H1 (cell line): ENCODE measurements at regions not wholly inside any gene's neighbourhood (a gene's known extent, or its start where the extent isn't known, plus 50 kb on each side); places are given as distances from the start of the nearest gene placed in this dataset.
A peak's percentile ranks its signal among the peaks of the same experiment; 100 is the strongest.

ENCODE experiments used
- CTCF ChIA-PET: fragments of 300-600 bp; sonication (Branson Sonifier 250); formaldehyde crosslinking; loops from one replicate; lab custom pipeline; 2021; ENCODE audit not compliant: partially characterized antibody; lab: Charles Lee
- POLR2A ChIA-PET: fragments of 300-600 bp; sonication (Branson Sonifier 250); formaldehyde crosslinking; loops from one replicate; lab custom pipeline; 2021; ENCODE audit warnings: inconsistent platforms; ENCODE audit not compliant: partially characterized antibody; lab: Charles Lee
- DNase-seq, 2 experiments: peaks; one replicate each; pipeline versions ENCODE4 v3.0.0 to v3.0.0-alpha.2; 2010 to 2022; ENCODE audit warnings: low spot score in 2 of 2, low read depth in 1 of 2, mixed read lengths in 1 of 2
- FAIRE-seq: peaks from 2 replicates; lab custom pipeline; 2011; peaks lifted over from hg19 to GRCh38; lab: Jason Lieb, UNC
- H2AFZ ChIP-seq: 2 replicates; pipeline ENCODE4 v1.8.1; 2012; ENCODE audit warnings: low read length, inconsistent platforms
- H2AK5ac ChIP-seq: 2 replicates; pipeline ENCODE4 v1.6.1; 2013; ENCODE audit warnings: low read depth, low read length
- H2BK120ac ChIP-seq: replicated peaks from 2 replicates; pipeline ENCODE3; 2013; ENCODE audit warnings: low read depth, low read length, inconsistent platforms
- H2BK12ac ChIP-seq: 2 replicates; pipeline ENCODE4 v1.6.1; 2013; ENCODE audit warnings: low read depth, low read length
- H2BK15ac ChIP-seq: 2 replicates; pipeline ENCODE4 v1.6.1; 2013; ENCODE audit warnings: low read length
- H2BK20ac ChIP-seq: 2 replicates; pipeline ENCODE4 v1.6.1; 2013; ENCODE audit warnings: low read length
- H2BK5ac ChIP-seq: 2 replicates; pipeline ENCODE4 v1.6.1; 2013; ENCODE audit warnings: low read depth, low read length
- H3K14ac ChIP-seq: 2 replicates; pipeline ENCODE4 v1.6.1; 2013; ENCODE audit warnings: inconsistent platforms; ENCODE audit not compliant: insufficient read length
- H3K18ac ChIP-seq: 2 replicates; pipeline ENCODE4 v1.6.1; 2013; ENCODE audit warnings: low read length; ENCODE audit errors: extremely low read depth
- H3K23ac ChIP-seq: 2 replicates; pipeline ENCODE4 v1.6.1; 2013; ENCODE audit warnings: inconsistent platforms; ENCODE audit not compliant: insufficient read length
- H3K23me2 ChIP-seq: 2 replicates; pipeline ENCODE4 v1.6.1; 2013; ENCODE audit warnings: low read depth, low read length
- H3K27ac ChIP-seq: 2 replicates; pipeline ENCODE4 v1.6.1; 2011; ENCODE audit warnings: low read depth, low read length, inconsistent platforms
- H3K27me3 ChIP-seq, 4 experiments: replicated peaks in 1 of 4; 1 replicate in 1 of 4; 2 replicates in 3 of 4; pipeline versions ENCODE4 v1.6.1 to v1.8.1; 2011 to 2013; ENCODE audit warnings: low read length in 3 of 4, mild to moderate bottlenecking in 3 of 4, inconsistent platforms in 2 of 4, mixed read lengths in 2 of 4, moderate library complexity in 1 of 4; ENCODE audit not compliant: control insufficient read depth in 3 of 4, insufficient read depth in 3 of 4; ENCODE audit errors: extremely low read depth in 1 of 4
- H3K36me3 ChIP-seq, 4 experiments: 2 replicates each; pipeline versions ENCODE4 v1.6.1 to v1.8.1; 2011 to 2013; ENCODE audit warnings: mild to moderate bottlenecking in 4 of 4, low read length in 3 of 4, moderate library complexity in 2 of 4, control low read depth in 1 of 4, inconsistent platforms in 1 of 4; ENCODE audit not compliant: insufficient read depth in 4 of 4, control insufficient read depth in 2 of 4
- H3K4ac ChIP-seq: replicated peaks from 2 replicates; pipeline ENCODE3; 2013; ENCODE audit warnings: low read length, low read depth, mixed read lengths, inconsistent platforms; ENCODE audit not compliant: insufficient read length
- H3K4me1 ChIP-seq, 4 experiments: replicated peaks in 1 of 4; 1 replicate in 1 of 4; 2 replicates in 3 of 4; pipeline versions ENCODE4 v1.6.1 to v1.8.1; 2011 to 2013; ENCODE audit warnings: low read length in 3 of 4, inconsistent platforms in 2 of 4, mixed read lengths in 1 of 4; ENCODE audit not compliant: insufficient read depth in 4 of 4, control insufficient read depth in 3 of 4
- H3K4me2 ChIP-seq, 2 experiments: 2 replicates each; pipeline versions ENCODE4 v1.6.1 to v1.8.1; 2011 to 2013; ENCODE audit warnings: low read depth in 2 of 2, low read length in 2 of 2, control low read depth in 1 of 2, inconsistent platforms in 1 of 2, mild to moderate bottlenecking in 1 of 2; ENCODE audit not compliant: insufficient read depth in 1 of 2
- H3K4me3 ChIP-seq, 4 experiments: fragments of 200-600, 300-600 bp in 1 of 4; sonication (generic), shearing (Covaris generic), sonication (Bioruptor Twin) in 1 of 4; 2 replicates each; pipeline versions ENCODE4 v1.5.1 to v1.8.1; 2011 to 2016; ENCODE audit warnings: low read length in 4 of 4, low read depth in 3 of 4, control low read depth in 2 of 4, inconsistent platforms in 2 of 4, mild to moderate bottlenecking in 2 of 4, mixed read lengths in 1 of 4, moderate library complexity in 1 of 4; ENCODE audit not compliant: insufficient read depth in 2 of 4; ENCODE audit errors: extremely low read depth in 1 of 4
- H3K56ac ChIP-seq: replicated peaks from 2 replicates; pipeline ENCODE3; 2013; ENCODE audit warnings: low read depth, mild to moderate bottlenecking, mixed read lengths, low read length, inconsistent platforms; ENCODE audit not compliant: insufficient read length
- H3K79me1 ChIP-seq: 2 replicates; pipeline ENCODE4 v1.6.1; 2013; ENCODE audit warnings: low read depth, low read length, control low read depth
- H3K79me2 ChIP-seq, 2 experiments: 2 replicates each; pipeline versions ENCODE4 v1.6.1 to v1.8.1; 2012 to 2013; ENCODE audit warnings: low read length in 2 of 2, mild to moderate bottlenecking in 2 of 2, inconsistent platforms in 1 of 2; ENCODE audit not compliant: insufficient read depth in 2 of 2, control insufficient read depth in 1 of 2
- H3K9ac ChIP-seq, 4 experiments: replicated peaks in 1 of 4; 1 replicate in 1 of 4; 2 replicates in 3 of 4; pipeline versions ENCODE4 v1.6.1 to v1.8.1; 2011 to 2013; ENCODE audit warnings: low read depth in 3 of 4, low read length in 3 of 4, control low read depth in 2 of 4, mild to moderate bottlenecking in 2 of 4, moderate library complexity in 2 of 4, inconsistent platforms in 1 of 4; ENCODE audit errors: extremely low read depth in 1 of 4
- H3K9me3 ChIP-seq, 2 experiments: 2 replicates each; pipeline versions ENCODE4 v1.6.1 to v1.8.1; 2012 to 2013; ENCODE audit warnings: mild to moderate bottlenecking in 2 of 2, moderate library complexity in 2 of 2, control low read depth in 1 of 2, inconsistent platforms in 1 of 2, low read depth in 1 of 2, low read length in 1 of 2, mixed read lengths in 1 of 2; ENCODE audit not compliant: insufficient read depth in 2 of 2
- H4K20me1 ChIP-seq, 2 experiments: replicated peaks in 1 of 2; 2 replicates each; pipeline versions ENCODE3 to v1.8.1; 2011 to 2013; ENCODE audit warnings: inconsistent platforms in 2 of 2, low read length in 2 of 2, mild to moderate bottlenecking in 1 of 2; ENCODE audit not compliant: insufficient read depth in 2 of 2, control insufficient read depth in 1 of 2
- H4K5ac ChIP-seq: 2 replicates; pipeline ENCODE4 v1.6.1; 2013; ENCODE audit warnings: low read length, low read depth, mixed read lengths, inconsistent platforms; ENCODE audit not compliant: insufficient read length
- H4K8ac ChIP-seq: 2 replicates; pipeline ENCODE4 v1.8.0; 2013; ENCODE audit warnings: mild to moderate bottlenecking, moderate library complexity, low read length, inconsistent platforms; ENCODE audit not compliant: insufficient read depth; ENCODE audit errors: extremely low read depth
- H4K91ac ChIP-seq: replicated peaks from 2 replicates; pipeline ENCODE3; 2013; ENCODE audit warnings: low read length, mixed read lengths, inconsistent platforms; ENCODE audit not compliant: insufficient read length
- CHD1 ChIP-seq: IDR thresholded peaks from 2 replicates; pipeline ENCODE4 v1.6.1; 2012; ENCODE audit warnings: low read depth, low read length, improper control_type of control experiment
- POLR2AphosphoS5 ChIP-seq: IDR thresholded peaks from 2 replicates; pipeline ENCODE4 v1.6.1; 2011; ENCODE audit warnings: low read depth, low read length
- RBBP5 ChIP-seq: IDR thresholded peaks from 2 replicates; pipeline ENCODE4 v1.7.1; 2012; ENCODE audit warnings: low read depth, mild to moderate bottlenecking, inconsistent platforms, low read length, moderate library complexity, borderline replicate concordance
- WGBS, 2 experiments: shearing (Covaris generic) in 1 of 2; methylation state at CpG; one replicate each; pipeline versions ENCODE4 v1.1.6 to v1.1.7; 2013 to 2015; ENCODE audit warnings: low lambda C conversion rate in 2 of 2, mixed read lengths in 2 of 2, inconsistent platforms in 1 of 2, low coverage in 1 of 2, missing lambda C conversion rate in 1 of 2; ENCODE audit not compliant: insufficient replicate concordance in 2 of 2, insufficient coverage in 1 of 2, insufficient read length in 1 of 2; ENCODE audit errors: extremely low coverage in 1 of 2, missing lambda C conversion rate in 1 of 2; 5-methylcytosine and 5-hydroxymethylcytosine counted together
- TF ChIP-seq, protein P1 (sequence below): IDR thresholded peaks from 2 replicates; pipeline ENCODE4 v1.6.1; 2011; ENCODE audit warnings: low read depth, mild to moderate bottlenecking, low read length; ENCODE audit not compliant: insufficient read depth

DNA sequence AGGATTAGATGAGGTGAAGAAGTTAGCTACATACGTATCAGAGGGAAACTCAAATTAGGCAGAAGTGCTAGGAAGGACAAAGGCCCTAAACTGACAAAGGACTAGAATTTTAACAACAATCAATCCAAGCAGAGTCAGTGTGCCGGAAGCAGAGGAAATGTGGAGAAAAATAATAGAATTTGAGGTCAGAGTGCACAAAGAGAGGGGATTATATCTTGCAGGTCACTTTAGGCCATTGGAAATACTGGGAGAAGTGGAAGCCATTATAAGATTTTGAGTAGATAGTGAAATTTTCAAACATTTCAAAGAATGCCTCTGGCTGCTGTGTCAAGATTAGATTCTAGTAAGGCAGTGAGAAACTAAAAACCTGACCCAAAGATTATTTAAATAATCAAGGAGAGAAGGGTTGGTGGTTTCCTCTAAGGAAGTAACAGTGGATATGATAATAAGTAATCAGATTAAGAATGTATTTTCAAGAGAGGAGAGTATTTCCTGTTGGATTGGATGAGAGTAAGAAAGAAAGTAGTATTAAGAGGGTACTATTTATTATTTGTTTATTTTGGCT lies 889.2 kb upstream of the NCAM2 start:
- Histone ChIP-seq H3K9me3 (no peaks in the 10 kb centered on the region), H4K20me1 (no peaks in the 10 kb centered on the region), H4K5ac (no peak overlapping the region), H3K18ac (no peak overlapping the region), H2BK120ac (no peak overlapping the region), H2BK12ac (no peak overlapping the region), H4K91ac (no peak overlapping the region), H3K14ac (no peak overlapping the region), H3K23ac (no peak overlapping the region), H3K79me1 (no peaks in the 10 kb centered on the region), H2BK20ac (no peak overlapping the region), H3K27ac (no peak overlapping the region), H2AFZ (peak overlapping the region; percentile 48; the same call in 1 of the 2 replicates), H3K4me2 (no peak overlapping the region), H3K23me2 (no peaks in the 10 kb centered on the region), H2AK5ac (no peak overlapping the region), H3K36me3 (no peaks in the 10 kb centered on the region), H2BK15ac (no peak overlapping the region), H3K9ac (no peak overlapping the region), H3K27me3 (no peaks in the 10 kb centered on the region), H3K4me1 (no peaks in the 10 kb centered on the region), H3K4me3 (no peak overlapping the region), H4K8ac (no peak overlapping the region), H3K4ac (no peak overlapping the region), H3K56ac (no peak overlapping the region), H3K79me2 (no peaks in the 10 kb centered on the region), H2BK5ac (no peak overlapping the region)
- TF ChIP-seq CHD1 = no peak
- TF ChIP-seq RBBP5 = no peak
- TF ChIP-seq POLR2AphosphoS5 = no peak
- TF ChIP-seq, protein P1, sequence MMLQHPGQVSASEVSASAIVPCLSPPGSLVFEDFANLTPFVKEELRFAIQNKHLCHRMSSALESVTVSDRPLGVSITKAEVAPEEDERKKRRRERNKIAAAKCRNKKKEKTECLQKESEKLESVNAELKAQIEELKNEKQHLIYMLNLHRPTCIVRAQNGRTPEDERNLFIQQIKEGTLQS = no peak
- 90% methylated on average over 2 of the region's 2 CpGs; no CpG with 5 or more reads in 1 of the 2 experiments for WGBS, 2 experiments
- POLR2A ChIA-PET = no interaction called here
- CTCF ChIA-PET = no interaction called here
- DNase-seq (no peak), FAIRE-seq (no peak)
